IPS DF 4.7 (cell line): ENCODE measurements at regions not wholly inside any gene's neighbourhood (a gene's known extent, or its start where the extent isn't known, plus 50 kb on each side); places are given as distances from the start of the nearest gene placed in this dataset.
"Not testable (repeated sequence)": the region's sequence is repeated elsewhere in the genome, so short reads cannot be mapped to it uniquely, and the experiment has no call there.

Experiments used
- DNase-seq: peaks from one replicate; pipeline ENCODE4 v3.0.0-alpha.2; 2013; ENCODE audit warnings: low spot score; ENCODE audit errors: extremely low read depth

GRCh38 chr14:66011855-66012254 lies 474.3 kb upstream of the CCDC196 start:
- DNase-seq = no peak

GRCh38 chr14:66013607-66014006 lies 472.6 kb upstream of the CCDC196 start:
- DNase-seq = not testable (repeated sequence)

GRCh38 chr14:66015071-66015780 lies 470.9 kb upstream of the CCDC196 start:
- no peak for DNase-seq

GRCh38 chr14:66017927-66018326 lies 468.2 kb upstream of the CCDC196 start:
- DNase-seq = no peak

GRCh38 chr14:66022526-66022925 lies 463.6 kb upstream of the CCDC196 start:
- DNase-seq = no peak

GRCh38 chr14:66025779-66026178 lies 460.4 kb upstream of the CCDC196 start:
- no peak for DNase-seq

GRCh38 chr14:66031981-66032380 lies 454.2 kb upstream of the CCDC196 start:
- DNase-seq = not testable (repeated sequence)

GRCh38 chr14:66032800-66033199 lies 453.4 kb upstream of the CCDC196 start:
- DNase-seq = no peak

- no peak for DNase-seq
These were observed 449.6 kb upstream of the CCDC196 start for GRCh38 chr14:66036547-66036946.

- DNase-seq = no peak
These were observed 448.8 kb upstream of the CCDC196 start for GRCh38 chr14:66037361-66037760.

GRCh38 chr14:66038212-66038611 lies 448.0 kb upstream of the CCDC196 start:
- DNase-seq = no peak

GRCh38 chr14:66038618-66039017 lies 447.6 kb upstream of the CCDC196 start:
- DNase-seq = no peak

- DNase-seq = no peak
These were observed 446.7 kb upstream of the CCDC196 start for GRCh38 chr14:66039495-66039894.

GRCh38 chr14:66041582-66041981 lies 444.6 kb upstream of the CCDC196 start:
- no peak for DNase-seq

- DNase-seq = no peak
These were observed 442.2 kb upstream of the CCDC196 start for GRCh38 chr14:66043921-66044320.

GRCh38 chr14:66045572-66046021 lies 440.6 kb upstream of the CCDC196 start:
- no peak for DNase-seq

- DNase-seq = no peak
These were observed 440.1 kb upstream of the CCDC196 start for GRCh38 chr14:66046035-66046434.

GRCh38 chr14:66046591-66046990 lies 439.6 kb upstream of the CCDC196 start:
- no peak for DNase-seq

- no peak for DNase-seq
These were observed 429.8 kb upstream of the CCDC196 start for GRCh38 chr14:66056268-66056907.

GRCh38 chr14:66056926-66057552 lies 429.1 kb upstream of the CCDC196 start:
- no peak for DNase-seq

GRCh38 chr14:66065188-66065587 lies 421.0 kb upstream of the CCDC196 start:
- DNase-seq = no peak

GRCh38 chr14:66066981-66067776 lies 419.0 kb upstream of the CCDC196 start:
- DNase-seq = no peak
